Germinal center (tissue), 1 donor: ENCODE measurements at regions not wholly inside any gene's neighbourhood (a gene's known extent, or its start where the extent isn't known, plus 50 kb on each side); places are given as distances from the start of the nearest gene placed in this dataset.

ENCODE experiments used
- DNase-seq: peaks from one replicate; pipeline ENCODE4 v3.0.0; 2012; ENCODE audit warnings: mixed read lengths, low spot score

- no peak for DNase-seq
Observed at GRCh38 chr1:14531519-14531918, 67.0 kb upstream of the KAZN start.

GRCh38 chr1:14535619-14536355 lies 62.7 kb upstream of the KAZN start:
- no peak for DNase-seq

- no peak for DNase-seq
Observed at GRCh38 chr1:14538335-14538734, 60.1 kb upstream of the KAZN start.

GRCh38 chr1:14539309-14539708 lies 59.2 kb upstream of the KAZN start:
- DNase-seq: no peak

DNA sequence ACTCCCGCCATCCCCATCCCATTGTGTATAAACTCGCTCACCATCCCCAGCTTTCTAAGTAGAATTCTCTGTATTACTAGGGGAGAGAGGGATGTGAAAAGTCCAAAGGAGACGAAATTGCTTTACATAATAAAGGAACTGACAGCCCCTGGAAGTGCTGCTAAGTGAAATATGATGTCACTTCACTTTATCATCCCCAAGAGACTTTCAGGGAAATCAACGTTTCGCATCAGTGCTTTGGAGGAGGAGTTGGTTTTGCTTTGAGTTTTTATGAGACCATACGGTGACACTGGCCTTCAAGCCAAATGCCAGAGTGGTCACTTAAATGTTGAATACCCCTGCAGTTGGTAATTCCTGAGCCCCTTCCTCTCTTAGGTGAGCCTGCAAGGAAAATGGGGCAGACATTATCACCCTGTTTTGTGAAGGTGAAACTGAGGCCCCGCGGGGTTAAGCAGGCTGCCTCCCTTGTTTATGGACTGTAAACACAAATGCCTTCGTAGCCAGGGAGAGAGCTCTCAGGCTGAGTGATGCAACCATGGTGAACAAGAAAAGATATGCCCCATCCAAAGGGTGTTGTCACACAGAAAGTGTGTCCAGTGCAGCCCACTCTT lies 58.4 kb upstream of the KAZN start:
- DNase-seq: peak; percentile 14

DNA sequence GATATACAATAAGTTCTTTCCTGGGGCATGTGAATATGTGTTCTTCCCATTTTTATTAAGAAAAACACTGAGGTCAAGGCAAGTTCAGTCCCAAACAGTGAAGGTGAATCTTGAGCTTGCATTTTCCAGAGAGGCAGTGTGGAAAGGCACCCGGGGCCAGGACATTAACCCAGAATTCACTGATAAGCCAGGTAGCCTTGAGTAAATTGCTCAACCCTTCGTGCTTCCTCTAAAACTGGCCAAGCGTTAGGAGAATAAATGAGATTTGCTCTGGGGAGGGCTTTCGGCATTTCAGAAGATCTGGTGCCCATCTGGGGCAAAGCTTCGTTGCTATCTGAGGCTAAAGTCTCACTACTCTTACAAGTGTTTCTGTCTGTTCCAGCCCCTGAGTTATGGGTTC lies 57.1 kb upstream of the KAZN start:
- no peak for DNase-seq

DNA sequence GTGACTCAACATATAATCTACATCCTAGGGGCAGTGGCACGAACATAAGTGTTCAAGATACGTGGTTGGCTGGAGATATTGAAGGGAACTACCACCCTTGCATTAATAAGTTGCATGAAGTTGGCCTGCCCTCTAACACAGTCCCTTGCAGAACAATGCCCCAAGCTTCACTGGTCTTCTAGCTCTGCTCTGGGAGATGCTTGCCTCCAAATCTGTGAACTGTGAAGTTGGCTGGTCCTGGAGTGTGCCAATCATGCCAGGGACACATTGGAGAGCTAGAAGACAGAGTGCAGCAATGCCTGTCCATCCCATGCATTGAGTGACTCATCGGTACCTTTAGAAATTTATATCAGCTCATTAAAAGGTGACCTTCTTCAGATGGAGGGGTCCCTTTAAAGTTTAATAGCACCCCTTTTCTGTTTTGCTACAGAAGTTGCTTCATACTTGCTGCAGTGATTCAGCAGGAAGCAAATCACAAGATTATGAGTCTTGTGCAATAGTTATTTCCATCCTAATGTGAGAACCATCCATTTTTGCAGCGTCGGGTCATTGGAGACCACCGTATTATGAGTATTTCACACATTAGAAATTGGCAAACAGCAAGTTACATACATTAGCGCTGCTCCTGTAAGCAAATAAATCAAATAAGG lies 55.2 kb upstream of the KAZN start:
- no peak for DNase-seq

DNA sequence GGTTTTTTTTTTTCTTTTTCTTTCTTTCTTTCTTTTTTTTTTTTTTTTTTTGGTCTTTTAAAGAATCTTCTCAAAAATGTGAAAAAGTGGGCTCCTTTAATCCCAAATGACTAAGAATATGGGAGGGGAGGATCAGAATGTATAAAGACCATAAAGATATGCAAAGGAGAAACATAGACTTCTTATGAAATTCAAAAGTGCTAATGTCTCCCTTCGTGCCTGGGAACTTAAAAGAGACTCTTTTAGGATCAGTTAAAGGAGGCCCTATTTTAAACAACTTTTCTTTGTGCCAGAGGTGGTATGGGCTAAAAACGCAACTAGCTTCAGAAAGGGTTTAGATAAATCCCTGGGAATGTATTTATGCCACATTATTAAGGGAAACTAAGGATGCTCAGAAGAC lies 54.2 kb upstream of the KAZN start:
- no peak for DNase-seq

DNA sequence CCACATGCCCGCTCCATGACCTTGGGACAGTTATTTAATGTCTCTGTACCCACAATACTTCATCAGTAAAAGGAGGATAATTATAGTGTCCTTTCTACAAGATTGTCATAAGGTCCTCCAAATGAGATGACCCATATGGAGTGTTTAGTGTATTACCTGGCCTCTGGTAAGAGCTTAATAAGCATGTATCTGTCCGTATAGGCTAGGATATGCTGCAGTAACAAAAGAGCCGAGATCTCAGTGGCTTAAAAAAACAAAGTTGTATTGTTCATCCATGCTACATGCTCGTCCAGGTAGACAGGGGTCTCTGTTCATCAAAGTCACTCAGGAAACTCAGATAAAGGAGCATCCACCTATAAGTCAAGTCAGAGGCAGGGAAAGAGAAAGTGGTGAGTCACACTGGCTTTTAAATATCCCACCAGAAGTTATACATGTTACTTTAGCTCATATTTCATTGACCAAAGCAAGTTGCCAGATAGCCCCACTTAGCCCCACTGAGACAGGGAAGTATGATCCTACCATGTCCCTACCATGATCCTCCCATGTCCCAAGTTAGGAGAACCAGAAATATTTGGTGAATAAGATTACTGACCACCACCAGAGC lies 53.0 kb upstream of the KAZN start:
- DNase-seq: no peak

DNA sequence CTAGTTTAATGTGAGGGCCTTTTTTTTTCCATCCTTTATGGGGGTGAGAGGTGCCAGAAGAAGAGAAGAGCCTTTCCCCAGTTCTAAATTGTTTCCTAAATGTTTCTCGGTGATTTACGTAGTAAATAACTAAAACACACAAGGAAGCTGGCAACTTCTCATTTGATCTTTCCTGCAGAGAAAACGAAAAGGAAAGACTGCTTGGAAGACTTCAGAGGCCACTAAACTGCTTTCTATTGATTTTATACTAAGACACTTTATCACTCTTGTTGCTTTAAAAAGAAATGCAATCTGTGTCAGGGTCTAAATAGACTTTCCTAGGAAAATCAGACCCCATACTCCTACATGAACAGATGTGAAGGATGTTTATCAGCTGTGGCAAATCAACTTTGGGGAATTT lies 52.1 kb upstream of the KAZN start:
- DNase-seq: no peak
